WTC11 (cell line): ENCODE measurements at regions not wholly inside any gene's neighbourhood (a gene's known extent, or its start where the extent isn't known, plus 50 kb on each side); places are given as distances from the start of the nearest gene placed in this dataset.

Source experiments
- ATAC-seq: fragments of 200-7000 bp; cut with Tn5 transposase; 2 replicates; pipeline ENCODE4 v1.10.0; 2021; ENCODE audit warnings: mild to moderate bottlenecking, moderate library complexity
- CTCF ChIA-PET: fragments of 300-600 bp; sonication (Branson Sonifier 250); formaldehyde crosslinking; loops from one replicate; lab custom pipeline; 2021; ENCODE audit warnings: antibody characterized with exemption; lab: Charles Lee
- POLR2A ChIA-PET: fragments of 350-600 bp; sonication (Branson Sonifier 250); formaldehyde crosslinking; loops from one replicate; lab custom pipeline; 2021; ENCODE audit warnings: antibody characterized with exemption; lab: Charles Lee
- DNase-seq: peaks from one replicate; pipeline ENCODE4 v3.0.0; 2021; ENCODE audit warnings: low spot score
- H3K27ac Mint-ChIP-seq: 2 replicates; pipeline ENCODE4 v1.8.0; 2021; ENCODE audit warnings: mixed read lengths
- H3K27me3 Mint-ChIP-seq: 2 replicates; pipeline ENCODE4 v1.8.0; 2021; ENCODE audit warnings: low read depth, mild to moderate bottlenecking, moderate library complexity, mixed read lengths
- H3K36me3 Mint-ChIP-seq: 2 replicates; pipeline ENCODE4 v1.8.0; 2021; ENCODE audit warnings: mixed read lengths
- H3K4me1 Mint-ChIP-seq: 2 replicates; pipeline ENCODE4 v1.8.0; 2022; ENCODE audit warnings: mixed read lengths
- H3K4me3 Mint-ChIP-seq: 2 replicates; pipeline ENCODE4 v1.8.0; 2021; ENCODE audit warnings: mild to moderate bottlenecking, moderate library complexity, mixed read lengths
- H3K9me3 Mint-ChIP-seq: 2 replicates; pipeline ENCODE4 v1.8.0; 2021; ENCODE audit warnings: mixed read lengths
- ATF1 ChIP-seq: sonication (generic); formaldehyde crosslinking; IDR thresholded peaks from 2 replicates; pipeline ENCODE4 v1.8.1; 2023; ENCODE audit warnings: mild to moderate bottlenecking, moderate library complexity, missing genetic modification reagents
- CBFB ChIP-seq: sonication (generic); formaldehyde crosslinking; IDR thresholded peaks from 2 replicates; pipeline ENCODE4 v1.8.1; 2022; ENCODE audit warnings: mild to moderate bottlenecking, low read depth, missing genetic modification reagents
- EMX1 ChIP-seq: fragments of 250-450 bp; sonication (Bioruptor Pico); IDR thresholded peaks from 2 replicates; pipeline ENCODE4 v1.8.0; 2021; ENCODE audit warnings: mild to moderate bottlenecking
- ERG ChIP-seq: fragments of 250-450 bp; sonication (Bioruptor Pico); IDR thresholded peaks from 2 replicates; pipeline ENCODE4 v1.8.0; 2021; ENCODE audit warnings: mild to moderate bottlenecking
- ETV6 ChIP-seq: sonication (generic); formaldehyde crosslinking; IDR thresholded peaks from 2 replicates; pipeline ENCODE4 v1.8.1; 2022; ENCODE audit warnings: mild to moderate bottlenecking, missing genetic modification reagents
- IRF2 ChIP-seq: sonication (generic); formaldehyde crosslinking; IDR thresholded peaks from 2 replicates; pipeline ENCODE4 v1.8.0; 2022; ENCODE audit warnings: low read depth, missing genetic modification reagents, borderline replicate concordance
- JAZF1 ChIP-seq: fragments of 250-450 bp; sonication (Bioruptor Pico); IDR thresholded peaks from 2 replicates; pipeline ENCODE4 v1.9.0; 2021; ENCODE audit warnings: moderate library complexity, mild to moderate bottlenecking, inconsistent platforms
- MYBL2 ChIP-seq: sonication (generic); formaldehyde crosslinking; IDR thresholded peaks from 2 replicates; pipeline ENCODE4 v1.8.1; 2023; ENCODE audit warnings: mild to moderate bottlenecking, moderate library complexity, missing genetic modification reagents
- NFYB ChIP-seq: sonication (generic); formaldehyde crosslinking; conservative IDR thresholded peaks from 2 replicates; pipeline ENCODE4 v1.8.0; 2022; ENCODE audit warnings: low read depth, missing genetic modification reagents
- PRDM15 ChIP-seq: sonication (generic); formaldehyde crosslinking; IDR thresholded peaks from 2 replicates; pipeline ENCODE4 v1.8.0; 2022; ENCODE audit warnings: missing genetic modification reagents
- PREB ChIP-seq: sonication (generic); formaldehyde crosslinking; IDR thresholded peaks from 2 replicates; pipeline ENCODE4 v1.8.1; 2022; ENCODE audit warnings: mild to moderate bottlenecking, missing genetic modification reagents, moderate library complexity, borderline replicate concordance
- PRRX2 ChIP-seq: fragments of 250-450 bp; sonication (Bioruptor Pico); IDR thresholded peaks from 2 replicates; pipeline ENCODE4 v1.8.0; 2021; ENCODE audit warnings: mild to moderate bottlenecking
- SOX15 ChIP-seq: fragments of 250-450 bp; sonication (Bioruptor Pico); IDR thresholded peaks from 2 replicates; pipeline ENCODE4 v1.9.0; 2021; ENCODE audit warnings: mild to moderate bottlenecking
- SP1 ChIP-seq: sonication (generic); formaldehyde crosslinking; conservative IDR thresholded peaks from 2 replicates; pipeline ENCODE4 v1.8.1; 2022; ENCODE audit warnings: missing genetic modification reagents
- USF1 ChIP-seq: sonication (generic); formaldehyde crosslinking; IDR thresholded peaks from 2 replicates; pipeline ENCODE4 v1.8.0; 2022; ENCODE audit warnings: mild to moderate bottlenecking, missing genetic modification reagents
- ZBTB43 ChIP-seq: sonication (generic); formaldehyde crosslinking; IDR thresholded peaks from 2 replicates; pipeline ENCODE4 v1.8.1; 2023; ENCODE audit warnings: mild to moderate bottlenecking, missing genetic modification reagents
- ZNF121 ChIP-seq: sonication (generic); formaldehyde crosslinking; IDR thresholded peaks from 2 replicates; pipeline ENCODE4 v1.8.0; 2023; ENCODE audit warnings: missing genetic modification reagents
- ZNF219 ChIP-seq: sonication (generic); formaldehyde crosslinking; IDR thresholded peaks from 2 replicates; pipeline ENCODE4 v1.8.0; 2023; ENCODE audit warnings: missing genetic modification reagents, mild to moderate bottlenecking, borderline replicate concordance
- ZNF317 ChIP-seq: sonication (generic); formaldehyde crosslinking; IDR thresholded peaks from 2 replicates; pipeline ENCODE4 v1.8.1; 2023; ENCODE audit warnings: low read depth, mild to moderate bottlenecking, moderate library complexity, missing genetic modification reagents, borderline replicate concordance
- ZNF416 ChIP-seq: fragments of 250-450 bp; sonication (Bioruptor Pico); IDR thresholded peaks from 2 replicates; pipeline ENCODE4 v1.9.0; 2021; ENCODE audit warnings: mild to moderate bottlenecking, inconsistent platforms
- ZNF423 ChIP-seq: fragments of 250-450 bp; sonication (Bioruptor Pico); IDR thresholded peaks from 2 replicates; pipeline ENCODE4 v2.1.2; 2022; ENCODE audit warnings: mild to moderate bottlenecking, moderate library complexity
- TF ChIP-seq, protein P1 (sequence below): fragments of 250-450 bp; sonication (Bioruptor Pico); conservative IDR thresholded peaks from 2 replicates; pipeline ENCODE4 v1.9.0; 2021; ENCODE audit warnings: mild to moderate bottlenecking
- TF ChIP-seq, protein P2 (sequence below): sonication (generic); formaldehyde crosslinking; IDR thresholded peaks from 2 replicates; pipeline ENCODE4 v1.8.1; 2022; ENCODE audit warnings: mild to moderate bottlenecking, moderate library complexity, missing genetic modification reagents

DNA sequence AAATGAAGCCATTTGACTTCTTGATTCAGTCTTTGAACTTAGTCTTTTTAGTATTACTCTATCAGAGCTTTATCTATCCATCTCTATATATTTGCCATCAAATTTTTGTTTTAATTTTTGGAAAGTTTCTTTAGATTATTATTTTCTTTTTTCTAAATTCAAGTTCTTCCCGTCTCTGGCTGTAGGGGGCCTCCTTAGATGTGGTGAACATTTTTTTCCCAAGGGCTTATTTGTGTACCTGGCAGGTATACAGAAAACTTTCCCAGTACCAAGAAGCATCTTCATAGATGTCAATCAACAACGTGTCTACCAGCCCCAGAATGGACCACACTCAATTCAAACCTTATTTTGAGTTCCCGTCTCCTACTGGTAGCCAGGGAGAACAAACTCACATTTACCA lies 486.8 kb upstream of the CNTN4 start:
- Mint-ChIP-seq H3K27ac (no peak overlapping the region), H3K27me3 (peaks cover 19% of the 10 kb centered on the region), H3K9me3 (peaks cover 79% of the 10 kb centered on the region)
- ChIA-PET CTCF (no interaction called here), POLR2A (interaction anchor here (0.6 kb wide), 1 partner anchor 1905 kb away, joined by 3 read pairs; no protein-coding TSS in a partner anchor)
- no peak for DNase-seq
- no peak for TF ChIP-seq MYBL2 (CRISPR knock-in tag)
- TF ChIP-seq, all 79 proteins: peak for 0
- no peaks in the 10 kb centered on the region for H3K4me1 Mint-ChIP-seq
- no peak overlapping the region for H3K4me3 Mint-ChIP-seq
- ATAC-seq: no peak
- peaks cover 69% of the 10 kb centered on the region for H3K36me3 Mint-ChIP-seq

- Mint-ChIP-seq H3K4me1 (no peaks in the 10 kb centered on the region), H3K27me3 (peaks cover 17% of the 10 kb centered on the region; the same call in 1 of the 2 replicates), H3K4me3 (no peak overlapping the region), H3K36me3 (peaks cover 68% of the 10 kb centered on the region), H3K9me3 (peaks cover 78% of the 10 kb centered on the region), H3K27ac (no peak overlapping the region)
- ChIA-PET CTCF (no interaction called here), POLR2A (no interaction called here)
- no peak for ATAC-seq
- TF ChIP-seq NFYB (CRISPR knock-in tag) (no peak), JAZF1 (CRISPR knock-in tag) (no peak), USF1 (CRISPR knock-in tag) (no peak), SP1 (CRISPR knock-in tag) (no peak), ZBTB43 (CRISPR knock-in tag) (no peak), PREB (CRISPR knock-in tag) (no peak), ZNF416 (no peak), ZNF317 (CRISPR knock-in tag) (no peak), ETV6 (no peak), PRDM15 (no peak)
- TF ChIP-seq, protein P1, sequence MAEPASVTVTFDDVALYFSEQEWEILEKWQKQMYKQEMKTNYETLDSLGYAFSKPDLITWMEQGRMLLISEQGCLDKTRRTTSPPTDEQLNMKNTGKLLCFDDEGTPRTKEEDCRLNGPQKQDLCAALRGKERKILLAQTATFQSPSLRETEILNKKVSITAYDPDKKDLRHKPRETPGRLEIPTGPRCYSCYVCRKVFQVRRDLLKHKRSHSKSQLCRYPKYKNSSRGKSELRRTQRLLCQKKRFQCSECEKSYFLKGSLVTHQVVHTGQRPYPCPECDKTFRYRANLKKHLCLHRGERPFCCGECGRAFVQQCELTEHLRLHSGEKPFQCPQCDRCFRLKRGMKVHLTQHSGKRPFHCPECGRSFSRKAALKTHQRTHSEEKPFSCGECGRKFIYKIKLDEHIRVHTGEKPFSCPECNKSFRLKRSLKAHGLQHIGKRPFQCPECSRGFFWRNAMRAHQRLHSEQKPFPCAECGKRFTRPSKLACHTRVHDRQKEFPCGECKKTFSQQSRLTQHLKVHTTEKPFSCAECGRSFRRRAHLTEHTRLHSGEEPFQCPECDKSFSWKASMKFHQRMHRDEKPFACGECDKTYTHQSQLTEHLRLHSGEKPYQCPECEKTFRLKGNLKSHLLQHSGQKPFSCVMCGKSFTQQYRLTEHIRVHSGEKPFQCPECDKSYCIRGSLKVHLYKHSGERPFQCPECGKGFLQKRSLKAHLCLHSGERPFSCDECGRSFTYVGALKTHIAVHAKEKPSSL (CRISPR knock-in tag): no peak
- DNase-seq: no peak
Observed at GRCh38 chr3:1613962-1614361, 484.7 kb upstream of the CNTN4 start.

DNA sequence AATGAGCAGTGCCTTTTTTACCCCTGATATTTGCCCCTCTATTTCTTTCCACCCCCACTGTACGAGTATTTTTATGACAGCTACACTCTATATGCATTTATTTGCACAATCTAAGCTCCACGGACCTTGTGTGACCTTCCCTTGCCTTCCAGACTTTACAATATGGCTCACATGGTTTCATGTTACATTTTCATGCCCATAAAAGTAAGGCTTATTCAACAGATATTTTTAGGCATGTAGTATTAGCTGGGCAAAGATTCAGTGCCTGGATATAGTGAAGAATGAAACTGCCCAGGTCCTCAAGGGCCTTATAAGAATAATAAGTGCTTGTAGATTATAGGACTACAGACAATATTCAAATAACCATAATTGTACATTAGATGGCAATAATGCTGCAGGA lies 481.9 kb upstream of the CNTN4 start:
- no peak for ATAC-seq
- ChIA-PET POLR2A (no interaction called here), CTCF (no interaction called here)
- Mint-ChIP-seq H3K27me3 (peaks cover 13% of the 10 kb centered on the region), H3K36me3 (peaks cover 73% of the 10 kb centered on the region), H3K9me3 (peaks cover 82% of the 10 kb centered on the region), H3K27ac (no peak overlapping the region), H3K4me3 (no peak overlapping the region), H3K4me1 (no peaks in the 10 kb centered on the region)
- DNase-seq: no peak
- TF ChIP-seq ZNF423 (no peak), PRRX2 (CRISPR knock-in tag) (no peak), CBFB (CRISPR knock-in tag) (no peak), EMX1 (CRISPR knock-in tag) (no peak), IRF2 (CRISPR knock-in tag) (no peak), ERG (CRISPR knock-in tag) (no peak), ZNF219 (CRISPR knock-in tag) (no peak), ZNF121 (no peak), MYBL2 (CRISPR knock-in tag) (no peak), ATF1 (CRISPR knock-in tag) (no peak), SOX15 (no peak)
- TF ChIP-seq, protein P2, sequence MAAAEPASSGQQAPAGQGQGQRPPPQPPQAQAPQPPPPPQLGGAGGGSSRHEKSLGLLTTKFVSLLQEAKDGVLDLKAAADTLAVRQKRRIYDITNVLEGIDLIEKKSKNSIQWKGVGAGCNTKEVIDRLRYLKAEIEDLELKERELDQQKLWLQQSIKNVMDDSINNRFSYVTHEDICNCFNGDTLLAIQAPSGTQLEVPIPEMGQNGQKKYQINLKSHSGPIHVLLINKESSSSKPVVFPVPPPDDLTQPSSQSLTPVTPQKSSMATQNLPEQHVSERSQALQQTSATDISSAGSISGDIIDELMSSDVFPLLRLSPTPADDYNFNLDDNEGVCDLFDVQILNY (CRISPR knock-in tag): no peak
